ENCODE measurements at regions not wholly inside any gene's neighbourhood (a gene's known extent, or its start where the extent isn't known, plus 50 kb on each side); places are given as distances from the start of the nearest gene placed in this dataset.

GRCh38 chr12:9404469-9405260 is 196.5 kb upstream of the PZP start:
- RAD21 ChIA-PET (ENCODE audit: low non-redundant PET in 1 of 2, low total read pairs in 2 of 2, uncharacterized antibody in 2 of 2, unreplicated experiment in 2 of 2): no interaction called here
- BruUV-seq (replicated peaks): no TSS peak
- Histone ChIP-seq H3K36me3 (ENCODE audit: control insufficient read depth in 1 of 2, insufficient read depth in 2 of 2, low read length in 2 of 2) (no peaks in the 10 kb centered on the region), H3K27me3 (ENCODE audit: insufficient read depth, low read length) (no peaks in the 10 kb centered on the region), H3K4me2 (ENCODE audit: low read length) (no peak overlapping the region), H3K9me3 (ENCODE audit: control insufficient read depth in 1 of 2, insufficient read depth in 1 of 2, low read depth in 1 of 2, low read length in 2 of 2) (no peaks in the 10 kb centered on the region), H3K9ac (ENCODE audit: low read length) (no peak overlapping the region), H3K27ac (ENCODE audit: low read depth, low read length) (no peak overlapping the region), H3K4me3 (replicated peaks in 1 of 2; ENCODE audit: low read depth in 1 of 2, low read length in 2 of 2) (no peak overlapping the region), H3K79me2 (ENCODE audit: insufficient read depth, low read length) (no peaks in the 10 kb centered on the region), H2AFZ (ENCODE audit: low read depth, low read length, poor library complexity, severe bottlenecking) (no peak overlapping the region), H3K4me1 (ENCODE audit: control insufficient read depth in 1 of 2, insufficient read depth in 2 of 2, low read length in 2 of 2) (no peaks in the 10 kb centered on the region), H3K9me2 (ENCODE audit: insufficient read depth) (no peaks in the 10 kb centered on the region), H4K20me1 (ENCODE audit: insufficient read depth) (no peaks in the 10 kb centered on the region)
- TF ChIP-seq SP1 (IDR thresholded peaks at IDR 0.05; ENCODE audit: low read depth): no peak
- POLR2A ChIA-PET: no interaction called here
- ATAC-seq (peak; percentile 38; the same call in 1 of the 2 replicates), DNase-seq (ENCODE audit: low read depth, low spot score) (no peak)
- CTCF ChIA-PET: no interaction called here
- intact Hi-C loops (cut with micrococcal nuclease): no loop called here

GRCh38 chr12:9404031-9404430 is 195.8 kb upstream of the PZP start:
- ATAC-seq (no peak), DNase-seq (ENCODE audit: low read depth, low spot score) (no peak)
- no peak overlapping the region for H2AFZ ChIP-seq (ENCODE audit: low read depth, low read length, poor library complexity, severe bottlenecking)
- ChIA-PET CTCF (no interaction called here), RAD21 (ENCODE audit: low non-redundant PET in 1 of 2, low total read pairs in 2 of 2, uncharacterized antibody in 2 of 2, unreplicated experiment in 2 of 2) (no interaction called here), POLR2A (no interaction called here)
- no peaks in the 10 kb centered on the region for H4K20me1 ChIP-seq (ENCODE audit: insufficient read depth)
- no peaks in the 10 kb centered on the region for H3K36me3 ChIP-seq (ENCODE audit: control insufficient read depth in 1 of 2, insufficient read depth in 2 of 2, low read length in 2 of 2)
- no peaks in the 10 kb centered on the region for H3K27me3 ChIP-seq (ENCODE audit: insufficient read depth, low read length)
- no peaks in the 10 kb centered on the region for H3K9me3 ChIP-seq (ENCODE audit: control insufficient read depth in 1 of 2, insufficient read depth in 1 of 2, low read depth in 1 of 2, low read length in 2 of 2)
- BruUV-seq (replicated peaks): no TSS peak
- no peak overlapping the region for H3K27ac ChIP-seq (ENCODE audit: low read depth, low read length)
- H3K79me2 ChIP-seq (ENCODE audit: insufficient read depth, low read length): no peaks in the 10 kb centered on the region
- no peaks in the 10 kb centered on the region for H3K9me2 ChIP-seq (ENCODE audit: insufficient read depth)
- H3K4me3 ChIP-seq (replicated peaks in 1 of 2; ENCODE audit: low read depth in 1 of 2, low read length in 2 of 2): no peak overlapping the region
- no peaks in the 10 kb centered on the region for H3K4me1 ChIP-seq (ENCODE audit: control insufficient read depth in 1 of 2, insufficient read depth in 2 of 2, low read length in 2 of 2)
- no peak overlapping the region for H3K4me2 ChIP-seq (ENCODE audit: low read length)
- TF ChIP-seq EZH2 (IDR thresholded peaks at IDR 0.05): no peak
- H3K9ac ChIP-seq (ENCODE audit: low read length): no peak overlapping the region
- intact Hi-C loops (cut with micrococcal nuclease): no loop called here

Measured in HCT116 (cell line).